HG03135 (cell line): ENCODE measurements at regions not wholly inside any gene's neighbourhood (a gene's known extent, or its start where the extent isn't known, plus 50 kb on each side); places are given as distances from the start of the nearest gene placed in this dataset.

Experiments
- ATAC-seq: cut with Tn5 transposase; IDR thresholded peaks from one replicate; pipeline ENCODE4 v1.9.1; 2021; ENCODE audit warnings: mild to moderate bottlenecking, moderate library complexity; ENCODE audit not compliant: unreplicated experiment

GRCh38 chr10:131747251-131747650 is 153.6 kb upstream of the PPP2R2D start:
- ATAC-seq = no peak

DNA sequence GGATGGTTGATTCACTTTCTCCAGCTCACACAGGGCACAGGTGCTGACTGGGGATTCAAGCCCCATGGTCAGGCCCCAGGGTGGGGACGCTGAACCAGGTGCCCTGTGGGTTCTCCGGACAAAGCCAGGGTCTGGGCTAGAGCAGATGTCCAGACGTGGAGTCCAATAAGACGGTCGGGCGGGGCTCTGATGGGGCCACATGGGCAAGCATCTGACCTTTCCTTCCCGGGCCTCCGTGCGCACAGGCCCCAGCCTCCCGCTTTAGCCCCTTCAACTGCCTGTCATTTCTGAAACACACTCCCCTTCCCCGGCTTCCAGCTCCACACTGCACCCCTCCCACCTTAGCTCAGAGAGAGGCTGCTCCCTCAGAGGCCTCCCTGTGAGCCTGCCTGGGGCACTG is 153.0 kb upstream of the PPP2R2D start:
- ATAC-seq = no peak

DNA sequence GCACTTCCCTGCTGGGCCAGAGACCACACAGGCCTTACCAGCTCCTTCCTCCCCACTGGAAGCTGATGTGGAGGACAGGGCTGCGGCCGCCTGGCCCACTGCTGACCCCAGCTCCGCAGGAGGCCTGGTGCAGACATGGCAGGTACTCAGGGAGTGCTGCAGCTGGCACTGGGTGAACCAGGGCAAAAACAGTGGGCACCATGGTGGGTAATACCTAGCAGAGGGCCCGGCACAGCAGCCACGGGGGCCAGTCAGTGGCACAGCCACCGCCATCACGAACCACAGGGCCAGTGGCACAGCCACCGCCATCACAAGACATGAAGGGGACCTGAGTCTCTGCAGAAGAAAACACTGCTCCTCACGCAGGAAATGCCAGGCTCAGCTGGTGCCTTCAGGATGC is 152.6 kb upstream of the PPP2R2D start:
- no peak for ATAC-seq

DNA sequence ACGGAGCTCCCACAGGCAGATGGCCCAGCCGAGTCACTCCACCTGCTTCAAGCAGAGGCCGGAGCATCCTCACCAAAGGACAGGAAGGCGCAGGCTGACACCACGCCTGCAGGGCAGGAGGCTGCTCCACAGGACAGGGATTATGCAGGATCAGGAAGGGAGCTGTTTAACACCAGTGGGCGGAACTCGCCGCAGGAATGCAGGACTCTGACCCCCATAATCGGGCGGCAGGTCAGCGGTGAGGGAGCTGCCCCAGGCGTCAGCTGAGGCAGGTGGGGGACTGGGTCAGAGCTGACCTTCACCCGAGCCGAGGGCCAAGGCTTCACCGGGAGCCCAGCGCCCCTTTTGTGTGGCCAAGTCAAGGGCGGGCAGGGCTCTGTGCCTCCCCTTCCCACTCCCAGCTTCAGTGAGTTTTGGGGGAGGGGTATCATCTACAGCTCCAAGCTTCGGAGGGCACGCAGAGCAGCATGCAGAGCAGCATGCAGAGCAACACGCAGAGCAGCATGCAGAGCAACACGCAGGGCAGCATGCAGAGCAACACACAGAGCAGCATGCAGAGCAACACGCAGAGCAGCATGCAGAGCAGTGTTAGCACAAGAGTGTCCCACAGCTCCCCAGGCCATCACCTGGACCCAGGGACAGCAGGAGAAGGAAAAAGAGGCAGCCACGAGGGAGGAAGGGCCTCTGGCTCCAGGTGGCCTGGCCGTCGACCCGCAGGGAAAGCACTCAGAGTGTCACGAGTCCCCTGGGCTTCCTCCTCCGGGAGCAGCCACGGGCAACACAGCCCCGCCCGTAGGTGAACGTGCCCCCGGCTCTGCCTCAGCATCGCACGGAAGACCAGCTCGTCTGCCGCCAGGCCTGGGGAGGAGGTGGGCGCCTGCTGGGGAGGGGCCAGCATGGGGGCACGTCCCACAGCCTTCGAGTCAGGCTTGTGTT is 151.7 kb upstream of the PPP2R2D start:
- no peak for ATAC-seq

DNA sequence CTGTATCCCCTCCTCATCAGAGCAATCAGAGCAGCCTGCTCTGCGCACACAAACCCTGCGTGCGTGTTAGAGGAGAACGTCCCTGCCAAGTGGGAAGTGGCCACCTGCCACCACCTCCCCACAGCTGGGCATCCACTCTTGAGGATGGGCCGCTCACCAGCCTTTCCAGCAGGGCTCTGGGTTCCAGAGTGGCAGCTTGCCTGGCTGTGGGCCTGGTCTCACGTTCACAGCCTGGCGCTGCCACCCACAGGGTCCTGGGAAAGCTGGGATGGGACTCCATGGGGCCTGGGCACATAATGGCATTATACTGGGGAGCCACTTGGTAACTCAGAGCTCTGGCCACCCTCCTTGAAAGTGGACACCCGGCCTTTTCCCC is 151.1 kb upstream of the PPP2R2D start:
- ATAC-seq = no peak

DNA sequence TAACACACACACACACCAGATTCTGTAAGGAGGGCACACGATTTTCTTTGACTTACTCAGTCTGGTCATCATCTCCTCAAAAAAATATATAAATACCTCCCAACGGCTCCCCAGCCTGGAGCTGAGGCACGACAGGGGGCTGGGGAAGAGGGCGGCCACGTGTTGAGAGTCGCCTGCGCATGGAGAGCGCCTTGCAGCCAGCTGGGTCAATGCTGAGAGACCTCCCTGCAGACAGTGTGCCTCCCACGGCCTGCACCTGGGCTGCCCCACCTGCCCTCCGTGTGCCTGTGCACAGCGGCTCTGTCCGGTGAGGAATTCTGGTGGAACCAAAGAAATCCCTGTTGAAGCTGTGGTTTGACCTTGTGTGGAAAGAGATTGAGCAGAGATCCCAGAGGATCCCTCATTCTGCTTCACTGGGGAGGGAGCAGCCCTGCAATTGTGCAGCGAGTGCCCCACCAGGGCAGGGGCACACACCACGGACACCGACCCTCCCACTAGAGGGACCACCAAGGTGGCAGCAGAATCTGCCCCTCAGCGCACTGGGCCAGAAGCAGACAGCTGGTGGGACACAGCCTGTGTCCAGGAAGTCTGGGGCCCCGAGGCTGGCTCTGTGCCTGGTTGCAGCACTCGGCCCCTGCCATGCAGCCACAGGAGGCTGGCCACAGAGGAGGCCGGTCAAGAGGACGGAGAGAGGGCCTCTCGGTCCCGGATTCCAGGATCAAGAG is 150.5 kb upstream of the PPP2R2D start:
- no peak for ATAC-seq

DNA sequence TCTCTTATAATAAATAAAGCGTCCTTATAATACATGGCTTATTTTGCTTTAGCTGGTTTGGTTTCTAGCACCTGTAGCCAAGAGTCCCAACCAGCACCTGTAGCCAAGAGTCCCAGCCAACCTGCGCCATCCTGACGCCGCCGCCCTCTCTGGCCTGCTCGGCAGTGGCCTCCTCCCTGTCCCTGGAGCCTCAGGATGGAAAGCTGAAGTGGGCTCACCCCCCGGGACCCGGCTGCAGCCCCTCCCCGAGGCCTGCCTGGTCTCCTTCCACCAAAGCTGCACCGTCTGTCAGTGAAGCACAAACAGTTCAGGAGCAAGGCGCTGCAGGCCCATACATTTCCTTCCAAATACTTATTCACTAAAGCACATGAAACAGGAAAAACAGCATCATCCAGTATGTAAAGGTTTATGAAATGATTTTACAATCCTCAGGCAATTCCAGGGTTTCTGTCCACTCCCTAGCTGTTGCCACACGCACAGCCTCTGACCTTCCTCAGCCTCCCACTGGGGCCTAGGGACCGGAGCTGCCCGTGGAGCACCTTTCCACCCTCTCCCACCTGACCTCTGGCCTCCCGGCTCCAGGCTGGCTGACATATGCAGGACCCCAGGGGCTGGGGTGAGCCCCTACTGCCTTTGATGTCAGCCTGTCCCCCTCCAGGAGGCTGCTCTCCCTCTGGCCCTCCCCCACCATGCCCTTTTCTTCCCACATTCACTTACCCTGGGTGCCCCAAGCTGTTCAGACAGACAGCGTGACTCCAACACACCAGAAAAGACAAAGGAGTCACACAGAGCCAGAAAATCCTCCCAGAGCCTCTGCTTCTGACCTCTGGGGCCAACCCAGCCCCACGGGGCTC is 149.6 kb upstream of the PPP2R2D start:
- ATAC-seq = no peak

DNA sequence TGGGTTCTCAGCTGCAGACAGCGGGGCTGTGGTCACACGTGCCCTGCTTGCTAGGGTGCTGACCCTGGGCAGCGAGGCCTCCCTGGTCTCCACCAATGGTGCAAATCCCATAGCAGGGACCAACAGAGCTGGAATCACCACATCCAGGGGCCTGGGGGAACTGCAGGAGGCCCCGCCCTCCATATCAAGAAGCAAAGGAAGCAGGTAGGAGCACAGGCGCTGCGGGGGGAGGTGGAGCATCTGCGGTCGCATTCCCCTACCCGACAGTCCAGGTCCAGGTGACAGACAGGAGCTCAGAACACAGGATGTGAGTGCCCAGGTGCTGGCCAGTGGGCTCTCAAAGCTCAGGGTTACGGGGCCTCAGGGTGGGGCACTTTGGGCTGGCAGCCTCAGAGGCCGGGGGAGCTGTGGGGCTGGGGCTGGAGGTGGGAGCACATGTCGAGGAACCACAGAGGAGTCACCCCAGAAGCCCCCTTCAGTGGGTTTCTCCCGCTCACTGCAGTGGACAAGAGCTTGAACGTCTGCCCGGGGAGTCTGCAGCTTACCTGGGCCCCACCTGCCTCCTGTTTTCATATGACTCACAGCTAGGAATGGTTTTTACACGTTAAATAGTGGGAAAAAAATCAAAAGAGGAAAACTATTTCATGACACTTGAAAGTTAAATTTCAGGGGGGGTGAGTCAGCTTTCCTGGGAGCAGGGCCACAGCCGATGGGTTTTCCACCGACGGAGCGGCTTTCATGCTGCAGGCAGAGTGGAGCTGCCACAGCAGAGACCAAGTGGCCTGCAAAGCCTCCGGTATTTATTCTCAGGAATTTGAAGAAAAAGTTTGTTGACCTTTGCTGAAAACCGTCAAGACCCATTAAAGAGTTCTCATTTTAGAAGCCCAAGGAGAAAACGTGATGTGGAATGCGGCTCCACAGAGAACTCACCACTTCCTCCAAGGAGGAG is 148.7 kb upstream of the PPP2R2D start:
- ATAC-seq = no peak

DNA sequence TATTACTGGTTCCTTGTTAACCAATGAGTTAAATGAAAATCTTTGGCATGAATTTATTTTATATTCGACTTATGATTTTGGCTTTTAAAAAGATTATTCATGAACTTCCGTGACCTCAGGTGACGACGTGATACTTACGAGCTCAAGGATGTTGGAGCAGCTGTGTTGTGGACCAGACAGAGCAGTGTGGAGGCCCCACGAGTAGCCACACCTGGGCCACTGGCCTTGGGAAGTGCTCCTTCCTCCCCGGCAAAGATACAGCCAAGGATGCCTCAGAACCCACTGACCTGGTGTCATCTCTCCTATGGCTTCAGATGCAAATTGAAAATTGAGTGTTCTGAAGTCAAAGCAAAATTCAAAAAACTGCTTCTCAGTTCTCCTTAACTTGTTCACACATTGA is 147.5 kb upstream of the PPP2R2D start:
- no peak for ATAC-seq

DNA sequence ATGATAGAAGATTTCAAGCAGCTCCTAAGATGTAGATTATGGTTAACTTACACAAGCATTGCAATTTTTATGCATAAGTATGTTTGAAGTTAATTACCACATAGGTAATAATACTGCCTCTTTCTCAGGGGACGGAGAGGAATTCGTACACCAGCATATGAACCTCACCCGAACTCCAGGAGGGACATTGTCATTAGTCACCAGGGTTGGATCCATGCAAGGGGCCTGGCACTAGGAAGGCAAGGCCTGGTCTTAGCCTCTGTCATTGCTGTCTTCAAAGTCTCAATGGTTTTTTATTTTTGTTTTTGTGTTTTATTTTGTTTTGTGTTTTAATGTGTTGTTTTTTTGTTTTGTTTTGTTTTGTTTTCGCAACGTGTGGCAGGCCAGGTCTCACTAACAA is 145.6 kb upstream of the PPP2R2D start:
- ATAC-seq = no peak

DNA sequence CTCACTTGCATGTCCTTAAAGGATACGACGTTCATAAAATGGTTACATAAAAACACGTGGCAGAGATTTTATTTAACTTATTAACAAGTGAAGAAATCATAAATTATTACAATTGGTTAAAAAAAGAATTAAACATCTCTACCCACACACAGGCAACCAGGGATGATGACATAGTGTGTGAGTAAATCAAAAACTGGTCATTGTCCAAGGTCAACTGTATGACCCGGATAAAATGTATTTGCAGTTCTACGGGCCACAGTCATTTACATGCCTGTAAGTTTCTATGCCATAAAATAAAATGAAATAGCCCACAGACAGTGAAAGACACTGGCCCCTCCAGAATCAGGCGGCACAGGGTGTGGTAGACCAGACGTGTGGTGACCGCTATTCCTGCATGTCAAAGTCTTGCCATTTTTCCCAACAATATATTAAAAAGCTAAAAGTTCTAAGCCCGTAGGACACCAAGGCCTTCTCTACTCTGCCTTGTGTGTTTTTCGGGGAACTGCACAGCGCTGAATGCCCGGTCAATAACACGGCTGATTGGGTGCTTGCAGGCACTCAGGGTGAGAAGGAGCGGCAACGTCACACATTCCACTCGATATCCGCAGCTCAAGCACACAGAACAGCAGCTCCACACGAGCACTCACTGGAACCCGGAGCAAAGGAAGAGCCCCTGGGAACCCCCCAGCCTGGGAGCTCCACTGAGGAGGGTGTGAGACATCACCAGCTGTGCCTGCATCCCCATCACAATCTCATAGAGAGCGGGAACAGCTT is 143.3 kb upstream of the PPP2R2D start:
- no peak for ATAC-seq

DNA sequence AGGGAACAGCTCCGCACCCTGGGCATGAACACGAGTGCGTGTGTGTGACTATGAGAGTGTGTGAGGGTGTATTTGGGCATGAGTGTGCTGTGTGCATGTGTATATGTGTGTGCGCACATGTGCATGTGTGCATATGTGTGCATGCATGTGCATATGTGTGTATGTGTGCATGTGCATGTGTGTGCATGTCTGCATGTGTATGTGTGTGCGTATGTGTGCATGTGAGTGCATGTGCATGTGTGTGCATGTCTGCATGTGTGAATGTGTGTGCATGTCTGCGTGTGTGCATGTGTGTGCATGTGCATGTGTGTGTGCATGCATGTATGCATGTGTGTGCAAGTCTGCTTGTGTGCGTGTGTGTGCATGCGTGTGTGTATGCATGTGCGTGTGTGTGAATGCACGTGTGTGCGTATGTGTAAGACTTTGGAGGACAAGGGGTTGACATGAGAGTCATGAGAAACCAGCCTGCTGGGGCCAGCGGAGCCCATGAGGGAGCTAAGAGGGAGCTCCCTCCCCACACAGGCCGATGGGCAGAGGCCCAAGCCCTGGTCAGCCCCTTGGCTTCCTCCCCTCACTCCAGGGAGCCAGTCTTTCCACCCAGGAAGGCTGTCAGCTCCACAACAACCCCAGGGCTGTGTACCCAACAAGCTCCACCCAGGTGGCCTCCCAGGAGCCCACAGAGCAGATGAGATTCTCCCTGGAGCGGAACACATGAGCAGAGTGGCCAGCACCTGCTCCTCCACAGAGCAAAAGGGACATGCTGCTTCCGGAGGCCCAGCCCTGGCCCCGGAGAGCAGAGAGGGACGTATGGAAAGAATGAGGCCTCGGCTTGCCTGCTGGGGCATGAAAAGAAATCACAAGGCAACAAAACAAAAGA is 142.5 kb upstream of the PPP2R2D start:
- no peak for ATAC-seq

DNA sequence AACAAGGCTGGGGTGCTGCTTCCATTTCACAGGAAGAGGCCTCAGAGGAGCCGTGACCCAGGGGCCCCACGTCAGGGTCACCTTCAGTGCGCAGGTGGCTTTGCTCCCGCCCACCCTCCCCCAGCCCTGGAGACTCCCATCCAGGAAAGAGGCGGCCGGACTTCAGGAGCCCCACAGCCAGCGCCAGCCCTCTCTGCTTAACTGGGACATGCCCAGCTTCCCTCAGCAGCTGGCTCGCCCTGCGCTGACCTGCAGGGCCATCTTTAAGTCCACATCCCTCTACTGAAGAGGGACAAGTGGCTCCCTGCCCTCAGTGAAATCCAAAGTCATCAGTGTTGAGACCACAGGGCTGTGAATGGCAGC is 141.9 kb upstream of the PPP2R2D start:
- ATAC-seq = no peak

GRCh38 chr10:131759347-131759746 is 141.5 kb upstream of the PPP2R2D start:
- ATAC-seq = no peak

DNA sequence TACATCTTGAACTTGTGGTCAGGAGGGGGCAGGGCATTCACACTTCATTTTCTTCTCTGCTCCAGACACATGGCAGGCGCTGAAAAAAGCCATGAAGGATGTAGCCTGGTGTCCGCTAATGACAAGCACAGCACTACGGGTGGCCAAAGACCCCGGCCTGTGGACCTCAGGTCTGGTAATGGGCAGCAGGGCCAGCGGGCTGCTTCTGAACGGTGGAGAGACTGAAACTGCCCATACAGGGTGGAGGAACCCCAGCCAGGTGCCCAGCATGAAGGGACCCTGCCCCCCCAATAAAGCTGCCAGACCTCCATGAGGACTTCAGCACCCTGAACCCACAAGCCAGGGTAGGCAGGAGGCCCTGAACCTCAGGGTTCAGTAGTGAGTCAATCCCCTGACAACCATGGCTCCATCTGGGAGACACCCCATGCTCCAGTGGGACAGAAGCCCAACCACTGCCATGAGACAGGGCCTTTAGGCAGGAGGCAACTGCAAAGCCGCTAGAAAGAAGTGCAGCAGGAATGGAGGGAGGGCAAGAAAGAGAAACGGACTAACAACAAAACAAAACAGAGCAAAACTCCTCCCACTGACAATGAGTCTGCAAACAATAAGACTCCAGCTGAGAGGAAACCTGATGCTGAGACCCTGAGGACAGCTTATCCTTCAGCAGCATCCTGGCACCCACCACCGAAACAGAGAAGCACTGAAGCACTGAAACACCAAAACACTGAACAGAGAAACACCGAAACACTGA is 140.2 kb upstream of the PPP2R2D start:
- ATAC-seq = no peak

GRCh38 chr10:131762789-131763696 is 137.8 kb upstream of the PPP2R2D start:
- ATAC-seq = no peak

DNA sequence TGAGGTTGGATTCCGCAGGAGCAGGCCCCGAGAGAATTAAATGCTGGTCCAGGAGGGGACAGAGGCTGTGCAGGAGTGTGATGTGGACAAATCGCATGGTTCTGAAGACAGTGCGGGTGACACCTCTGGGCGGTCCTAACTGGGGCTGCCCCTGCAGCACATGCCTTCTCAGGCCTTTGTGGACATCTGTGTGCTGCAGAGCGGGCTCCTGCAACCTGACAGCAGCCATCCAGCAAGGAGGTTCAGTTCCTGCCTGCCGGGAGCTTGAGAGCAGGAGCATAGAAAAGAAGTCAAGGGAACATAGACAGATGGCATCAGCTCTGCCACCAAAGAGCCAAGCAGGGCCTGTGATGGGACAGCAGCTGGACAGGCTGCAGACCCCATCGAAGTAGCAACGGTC is 135.9 kb upstream of the PPP2R2D start:
- no peak for ATAC-seq
